ES-I3 (cell line): ENCODE measurements at regions not wholly inside any gene's neighbourhood (a gene's known extent, or its start where the extent isn't known, plus 50 kb on each side); places are given as distances from the start of the nearest gene placed in this dataset.

Experiments used
- H3K36me3 ChIP-seq: 2 replicates; pipeline ENCODE4 v1.6.1; 2013; ENCODE audit warnings: mild to moderate bottlenecking, low read length, control low read depth, moderate library complexity; ENCODE audit not compliant: insufficient read depth
- H3K4me1 ChIP-seq: 2 replicates; pipeline ENCODE4 v1.6.1; 2013; ENCODE audit warnings: mild to moderate bottlenecking, control low read depth, low read length; ENCODE audit not compliant: insufficient read depth
- H3K9ac ChIP-seq: 2 replicates; pipeline ENCODE4 v1.6.1; 2013; ENCODE audit warnings: low read depth, mild to moderate bottlenecking, low read length, moderate library complexity
- H3K9me3 ChIP-seq: 2 replicates; pipeline ENCODE4 v1.6.1; 2013; ENCODE audit warnings: mild to moderate bottlenecking, low read length, moderate library complexity; ENCODE audit not compliant: control insufficient read depth, insufficient read depth

DNA sequence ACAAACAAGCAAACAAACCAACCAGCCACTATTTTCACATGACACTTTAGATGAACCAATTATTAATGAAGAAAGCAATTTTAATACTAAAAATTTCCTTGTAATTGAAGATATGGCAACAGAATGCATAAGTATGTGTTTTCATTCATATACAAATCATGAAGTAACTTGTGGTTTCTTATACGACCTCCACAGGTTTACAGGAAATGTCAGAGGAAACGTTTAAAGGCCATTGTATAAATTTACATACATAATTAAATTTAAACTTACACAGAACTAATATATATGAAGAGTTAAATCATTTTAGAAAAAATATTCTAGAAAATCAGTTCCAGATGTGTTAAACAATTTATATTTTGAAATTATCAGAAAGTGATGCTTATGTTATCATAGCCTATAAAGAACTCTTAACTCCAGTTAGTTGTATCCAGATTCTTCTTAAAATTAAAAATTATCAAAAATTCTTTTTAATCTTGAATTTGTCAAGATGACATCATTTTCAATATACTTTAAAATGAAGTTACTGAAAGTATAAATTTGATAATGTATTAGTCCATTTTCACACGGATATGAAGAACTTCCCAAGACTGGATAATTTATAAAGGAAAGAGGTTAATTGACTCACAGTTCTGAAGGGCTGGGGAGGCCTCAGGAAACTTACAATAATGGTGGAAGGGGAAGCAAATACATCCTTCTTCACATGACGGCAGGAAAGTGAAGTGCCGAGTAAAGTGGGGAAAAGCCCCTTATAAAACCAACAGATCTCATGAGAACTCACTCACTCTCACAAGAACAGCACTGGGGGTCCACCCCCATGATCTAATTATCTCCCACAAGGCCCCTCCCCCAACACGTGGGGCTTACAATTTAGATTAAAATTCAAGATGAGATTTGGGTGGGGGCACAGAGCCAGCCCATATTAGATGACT, 192.0 kb downstream of the PIK3R1 start:
- Histone ChIP-seq H3K36me3 (no peaks in the 10 kb centered on the region), H3K9me3 (no peaks in the 10 kb centered on the region), H3K4me1 (peaks cover 4% of the 10 kb centered on the region; the same call in 1 of the 2 replicates), H3K9ac (no peak overlapping the region)

DNA sequence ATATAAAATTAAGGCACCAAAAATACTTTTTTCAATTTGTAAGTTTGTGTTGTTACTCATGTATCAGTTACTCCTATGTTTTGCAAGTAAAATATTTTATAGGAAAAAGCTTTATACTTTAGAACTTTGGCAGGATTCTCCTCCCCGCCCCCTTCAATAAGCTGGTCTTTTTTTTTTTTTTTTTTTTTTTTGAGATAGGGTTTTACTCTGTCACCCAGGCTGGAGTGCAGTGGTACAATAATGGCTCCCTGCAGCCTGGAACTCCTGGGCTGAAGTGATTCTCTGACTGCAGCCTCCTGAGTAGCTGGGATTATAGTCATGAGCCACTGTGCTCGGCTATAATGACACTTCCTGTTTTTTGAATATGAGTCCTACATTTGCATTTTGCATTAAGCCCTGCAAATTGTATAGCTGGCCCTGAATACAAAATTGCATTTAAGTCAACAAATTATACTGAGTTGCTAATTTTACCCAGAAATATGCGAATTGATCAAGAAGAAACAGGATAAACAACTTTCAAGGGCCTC, 192.9 kb downstream of the PIK3R1 start:
- Histone ChIP-seq H3K9ac (no peak overlapping the region), H3K9me3 (no peaks in the 10 kb centered on the region), H3K36me3 (no peaks in the 10 kb centered on the region), H3K4me1 (peaks cover 4% of the 10 kb centered on the region; the same call in 1 of the 2 replicates)

DNA sequence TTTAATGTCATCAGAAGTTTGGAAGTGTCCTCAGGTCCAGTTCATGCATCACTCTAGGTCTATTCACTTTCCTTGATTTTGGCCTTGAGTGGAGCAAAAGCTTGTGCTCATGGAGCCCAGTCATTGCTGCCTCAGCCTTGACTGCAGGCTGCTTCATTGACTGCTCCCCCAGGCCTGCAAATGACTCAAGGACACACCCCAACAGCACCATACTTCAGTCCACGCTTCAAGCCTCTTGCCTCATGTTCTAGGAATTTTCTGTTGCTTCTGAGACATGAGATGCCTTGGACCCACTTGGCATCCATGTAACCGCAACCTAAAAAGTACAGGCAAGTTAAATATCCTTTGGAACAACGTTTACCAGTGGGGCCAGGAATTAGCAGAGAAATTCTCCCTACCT, 193.7 kb downstream of the PIK3R1 start:
- Histone ChIP-seq H3K4me1 (peaks cover 4% of the 10 kb centered on the region; the same call in 1 of the 2 replicates), H3K9me3 (no peaks in the 10 kb centered on the region), H3K9ac (no peak overlapping the region), H3K36me3 (no peaks in the 10 kb centered on the region)

DNA sequence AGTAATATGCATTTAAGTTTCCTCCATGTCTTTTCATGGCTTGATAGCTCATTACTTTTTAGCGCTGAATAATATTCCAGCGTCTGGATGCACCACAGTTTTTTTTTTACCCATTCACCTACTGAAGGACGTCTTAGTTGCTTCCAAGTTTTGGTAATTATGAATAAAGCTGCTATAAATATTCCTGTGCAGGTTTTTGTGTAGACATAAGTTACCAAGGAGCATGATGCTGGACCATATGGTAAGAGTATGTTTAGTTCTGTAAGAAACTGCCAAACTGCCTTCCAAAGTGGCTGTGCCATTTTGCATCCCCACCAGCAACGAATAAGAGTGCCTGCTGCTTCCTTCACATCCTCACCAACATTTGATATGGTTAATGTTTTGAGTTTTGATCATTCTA, 195.6 kb downstream of the PIK3R1 start:
- Histone ChIP-seq H3K36me3 (no peaks in the 10 kb centered on the region), H3K9me3 (no peaks in the 10 kb centered on the region), H3K4me1 (peaks cover 8% of the 10 kb centered on the region), H3K9ac (no peak overlapping the region)

DNA sequence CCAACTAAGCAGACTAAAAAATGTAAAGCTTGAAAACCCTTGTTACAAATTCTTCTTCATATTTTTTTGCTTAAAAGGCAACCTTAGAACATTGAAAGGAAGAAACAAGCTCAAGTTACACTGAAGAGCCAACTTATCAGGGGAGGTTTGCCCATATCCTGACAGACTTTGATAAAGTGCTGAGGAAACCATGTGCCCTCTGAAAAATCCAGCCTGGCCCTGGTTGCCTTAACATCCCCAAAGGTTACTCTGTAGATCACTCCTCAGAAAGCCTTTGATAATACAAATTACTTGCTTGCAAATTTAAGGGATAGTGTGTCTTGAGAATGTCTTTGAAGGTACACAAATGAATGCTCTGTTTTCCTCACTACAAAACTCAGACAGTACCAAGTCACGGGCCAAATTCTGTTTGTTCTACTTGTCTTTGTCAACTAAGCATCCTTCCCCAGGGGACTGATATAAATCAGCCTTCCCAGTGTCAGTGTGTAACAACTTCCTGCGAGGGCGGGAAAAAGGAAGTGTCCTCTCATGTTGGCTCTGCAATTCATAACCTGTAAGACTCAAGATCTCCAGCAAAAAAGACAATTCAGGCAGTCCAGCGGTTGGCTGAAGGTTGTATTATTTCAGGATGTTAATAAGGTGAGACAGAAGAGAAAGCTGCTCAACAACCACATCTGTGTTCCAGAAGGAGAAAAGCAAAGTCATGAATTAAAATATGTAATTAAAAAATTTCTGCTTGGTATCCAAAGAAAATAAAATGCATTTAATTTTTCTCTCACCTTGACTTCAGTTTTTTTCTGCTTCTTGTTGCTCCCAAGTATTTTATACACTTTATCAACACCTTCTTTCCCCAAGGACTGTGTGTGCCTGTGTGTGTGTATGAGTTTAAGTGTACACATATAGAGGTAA, 199.9 kb downstream of the PIK3R1 start:
- no peaks in the 10 kb centered on the region for H3K9me3 ChIP-seq
- no peaks in the 10 kb centered on the region for H3K36me3 ChIP-seq
- H3K9ac ChIP-seq = no peak overlapping the region
- H3K4me1 ChIP-seq = peaks cover 4% of the 10 kb centered on the region; the same call in 1 of the 2 replicates

DNA sequence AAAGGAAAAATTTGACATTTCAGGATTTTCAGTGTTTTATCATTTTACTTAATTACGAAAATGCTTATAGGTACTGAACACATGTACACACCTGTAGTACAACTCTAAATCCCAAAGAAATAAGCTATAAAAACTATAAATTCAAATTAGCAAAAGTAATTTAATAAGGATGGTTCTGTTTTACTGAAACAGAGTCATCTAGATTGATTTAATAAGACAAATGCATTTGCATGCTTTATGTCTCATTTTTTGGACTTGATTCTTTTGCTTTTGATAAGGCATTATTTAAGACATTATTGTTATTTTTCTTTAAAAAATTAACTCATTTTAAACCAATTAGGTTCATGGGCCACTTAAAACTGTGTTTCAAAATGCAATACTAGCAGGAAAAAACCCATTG, 201.2 kb downstream of the PIK3R1 start:
- Histone ChIP-seq H3K9me3 (no peaks in the 10 kb centered on the region), H3K36me3 (no peaks in the 10 kb centered on the region), H3K4me1 (peaks cover 4% of the 10 kb centered on the region; the same call in 1 of the 2 replicates), H3K9ac (no peak overlapping the region)

DNA sequence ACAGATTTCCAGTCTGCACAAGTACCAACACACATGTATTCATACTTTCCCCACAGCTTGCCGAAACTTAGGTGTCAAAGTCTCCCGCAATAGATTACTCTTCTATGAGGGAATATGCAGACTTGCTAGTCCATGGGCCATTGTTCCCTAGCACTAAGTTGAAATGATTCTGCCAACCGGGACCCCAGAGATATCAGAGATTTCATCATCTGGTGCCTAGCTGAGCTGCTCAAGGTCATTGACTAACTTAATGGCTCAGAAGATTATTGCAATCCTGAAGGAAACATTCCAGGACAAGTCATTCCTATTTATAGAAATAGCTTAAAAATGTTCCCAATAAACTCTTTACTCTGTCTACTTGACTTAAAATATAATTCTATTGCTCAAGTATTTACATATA, 202.6 kb downstream of the PIK3R1 start:
- Histone ChIP-seq H3K9me3 (no peaks in the 10 kb centered on the region), H3K4me1 (peaks cover 4% of the 10 kb centered on the region; the same call in 1 of the 2 replicates), H3K9ac (no peak overlapping the region), H3K36me3 (no peaks in the 10 kb centered on the region)

DNA sequence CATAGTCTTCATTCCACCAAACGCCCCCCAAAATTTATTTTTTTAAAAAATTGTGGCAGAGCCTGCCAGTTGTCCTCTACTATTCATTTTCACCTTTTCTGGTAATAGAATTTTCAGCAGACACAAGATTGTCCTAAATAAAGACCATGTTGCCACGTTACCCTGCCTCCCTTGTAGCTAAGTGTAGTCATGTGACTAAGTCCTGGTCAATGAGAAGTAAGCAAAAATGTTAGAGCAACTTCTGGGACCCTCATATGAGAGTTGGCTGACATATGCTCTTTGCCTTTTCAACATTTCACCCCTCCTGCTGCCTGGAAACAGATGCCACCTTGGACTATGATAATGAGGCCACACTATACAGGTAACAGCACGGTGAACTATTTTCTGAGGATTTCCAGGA, 203.1 kb downstream of the PIK3R1 start:
- Histone ChIP-seq H3K9ac (no peak overlapping the region), H3K36me3 (no peaks in the 10 kb centered on the region), H3K4me1 (peaks cover 4% of the 10 kb centered on the region; the same call in 1 of the 2 replicates), H3K9me3 (no peaks in the 10 kb centered on the region)

DNA sequence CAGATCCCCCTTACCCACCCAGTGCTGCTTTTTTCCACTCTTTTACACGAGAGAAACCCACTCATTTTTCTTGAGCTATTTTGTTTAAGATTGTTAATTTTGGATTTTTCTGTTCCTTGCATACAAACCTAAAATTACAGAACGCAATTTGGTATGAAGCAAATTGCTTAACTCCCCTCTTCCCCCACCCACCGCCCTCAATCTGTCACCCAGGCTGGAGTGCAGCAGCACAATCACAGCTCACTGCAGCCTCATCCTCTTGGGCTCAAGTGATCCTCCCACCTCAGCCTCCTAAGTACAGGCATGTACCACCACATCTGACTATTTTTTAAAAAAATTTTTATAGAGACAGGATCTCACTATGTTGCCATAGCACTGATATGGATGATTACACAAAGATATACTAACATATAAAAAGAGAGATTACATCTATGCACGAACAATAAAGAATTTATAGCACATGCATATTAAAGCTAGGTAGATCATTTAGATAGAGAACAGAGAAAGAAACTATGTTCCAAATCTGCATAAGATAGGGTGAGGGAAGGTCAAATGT, 203.6 kb downstream of the PIK3R1 start:
- H3K4me1 ChIP-seq = peaks cover 4% of the 10 kb centered on the region; the same call in 1 of the 2 replicates
- no peaks in the 10 kb centered on the region for H3K36me3 ChIP-seq
- H3K9ac ChIP-seq = no peak overlapping the region

DNA sequence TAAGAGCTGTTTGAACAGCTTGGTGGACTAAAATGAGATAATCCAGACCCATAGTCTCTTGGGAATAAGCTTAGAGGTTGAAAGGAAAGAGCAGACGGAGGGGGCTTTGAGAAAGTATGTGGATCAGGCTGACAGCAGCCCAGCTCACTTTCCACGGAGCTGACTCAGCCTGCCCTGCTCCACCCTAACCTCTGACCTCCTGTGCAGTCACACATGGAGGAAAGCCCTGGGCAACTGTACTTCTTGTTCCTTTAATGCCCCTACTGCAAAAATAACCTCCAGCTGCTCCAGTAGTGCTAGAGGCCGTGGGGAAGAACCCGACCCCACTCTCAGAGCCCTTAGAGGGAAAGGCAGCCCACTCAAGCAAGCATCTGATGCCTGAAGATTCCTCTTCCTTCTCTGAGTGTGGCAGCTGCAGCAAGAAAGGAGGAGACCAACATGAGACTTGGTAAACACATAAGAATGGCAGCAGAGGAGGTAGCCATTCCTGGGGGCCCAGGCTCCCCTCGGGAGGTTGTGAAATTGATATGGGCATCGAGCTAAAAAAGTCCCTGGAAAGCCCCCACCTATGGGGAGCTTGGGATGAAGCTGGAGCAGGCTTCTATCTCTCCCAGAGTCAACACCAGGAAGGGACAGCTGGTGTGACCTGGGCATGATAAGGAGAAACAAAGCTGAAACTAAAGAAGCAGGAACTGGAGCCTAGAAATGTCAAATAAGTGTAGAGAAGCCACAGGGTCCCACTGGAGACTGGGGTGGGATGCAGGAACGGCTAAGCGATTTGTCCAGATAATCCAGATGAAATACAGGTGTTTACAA, 204.3 kb downstream of the PIK3R1 start:
- Histone ChIP-seq H3K9ac (no peak overlapping the region), H3K4me1 (peaks cover 4% of the 10 kb centered on the region; the same call in 1 of the 2 replicates)

More for the DNA sequence above, 203.6 kb downstream of the PIK3R1 start:
- no peaks in the 10 kb centered on the region for H3K9me3 ChIP-seq

DNA sequence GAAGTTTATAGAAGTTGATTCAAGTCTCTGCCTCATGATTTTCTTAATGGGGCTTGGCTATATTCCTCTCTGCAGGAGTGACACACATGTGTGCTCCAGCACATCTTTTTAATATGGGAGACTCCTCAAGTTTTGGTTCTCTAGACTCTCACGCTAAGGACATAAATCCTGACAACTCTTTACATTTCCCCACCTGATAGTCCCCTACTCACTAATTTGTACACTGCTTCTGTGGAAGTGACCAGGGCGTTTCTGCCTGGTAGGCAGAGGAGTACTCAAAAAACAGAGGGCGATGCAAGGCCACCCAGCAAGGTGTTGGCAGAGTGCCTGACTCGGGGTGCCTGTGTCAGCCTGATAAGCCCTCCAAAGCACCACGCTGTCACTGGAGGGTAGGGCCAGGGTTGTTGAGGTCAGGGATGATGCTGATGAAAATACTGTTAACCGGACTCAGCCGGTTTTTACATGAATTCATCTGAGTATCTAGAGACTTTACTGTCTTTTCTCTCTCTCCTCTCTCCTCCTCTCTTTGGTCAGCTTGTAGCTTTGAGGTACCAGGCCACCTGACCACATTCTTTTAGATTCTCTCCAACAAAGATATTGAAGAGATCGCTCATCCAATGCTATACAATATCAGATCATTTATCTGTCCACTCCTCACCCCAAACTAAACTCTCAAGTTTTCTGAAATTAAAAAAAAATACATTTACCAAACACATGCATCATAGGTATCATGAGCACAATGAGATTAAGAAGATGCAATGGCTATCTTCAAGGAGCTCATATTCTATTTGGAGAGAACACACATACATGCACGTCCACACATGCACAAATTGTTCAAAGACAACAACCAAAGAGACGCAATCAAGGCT, 205.2 kb downstream of the PIK3R1 start:
- H3K36me3 ChIP-seq = no peaks in the 10 kb centered on the region
- H3K9me3 ChIP-seq = no peaks in the 10 kb centered on the region
- no peaks in the 10 kb centered on the region; the same call in 1 of the 2 replicates for H3K4me1 ChIP-seq
- H3K9ac ChIP-seq = no peak overlapping the region

More for the DNA sequence above, 204.3 kb downstream of the PIK3R1 start:
- Histone ChIP-seq H3K36me3 (no peaks in the 10 kb centered on the region), H3K9me3 (no peaks in the 10 kb centered on the region)

DNA sequence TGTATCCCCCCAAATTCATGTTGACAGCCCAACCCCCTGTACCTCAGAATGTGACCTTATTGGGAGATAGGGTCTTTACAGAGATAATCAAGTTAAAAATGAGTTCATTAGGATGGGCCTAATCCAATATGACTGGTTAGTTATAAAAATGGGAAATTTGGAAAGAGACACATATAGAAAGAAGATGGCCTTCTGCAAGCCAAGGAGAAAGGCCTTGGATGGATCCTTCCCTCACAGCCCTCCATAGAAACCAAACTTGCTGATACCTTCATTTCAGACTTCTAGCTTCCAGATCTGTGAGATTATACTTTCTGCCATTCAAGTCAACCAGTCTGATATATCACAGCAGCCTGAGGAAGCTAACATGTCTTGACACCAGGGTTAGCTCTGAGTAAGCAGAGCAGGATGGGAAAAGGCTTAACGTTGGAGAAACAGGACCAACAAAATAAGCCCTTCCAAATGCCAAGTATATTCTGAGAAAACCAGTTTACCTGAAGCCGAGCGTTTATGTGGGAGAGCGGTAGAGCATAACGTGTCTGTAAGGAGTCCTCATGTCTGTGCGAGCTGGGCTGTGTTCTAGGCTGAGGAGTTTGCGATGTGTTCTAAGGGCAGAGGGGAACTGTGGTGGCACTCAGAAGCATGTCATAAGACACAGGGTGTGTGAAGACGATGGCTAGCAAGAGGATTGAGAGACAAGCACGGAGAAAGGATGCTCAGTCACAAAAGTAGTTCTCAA, 206.1 kb downstream of the PIK3R1 start:
- H3K36me3 ChIP-seq = no peaks in the 10 kb centered on the region
- H3K9me3 ChIP-seq = no peaks in the 10 kb centered on the region
- H3K4me1 ChIP-seq = no peaks in the 10 kb centered on the region; the same call in 1 of the 2 replicates
- no peak overlapping the region for H3K9ac ChIP-seq
